GM23338 (cell line): ENCODE measurements at regions not wholly inside any gene's neighbourhood (a gene's known extent, or its start where the extent isn't known, plus 50 kb on each side); places are given as distances from the start of the nearest gene placed in this dataset.
A peak's percentile ranks its signal among the peaks of the same experiment; 100 is the strongest.

ENCODE experiments used
- CREB1 ChIP-seq: fragments of 250-450 bp; sonication (Bioruptor Pico); IDR thresholded peaks from 2 replicates; pipeline ENCODE4 v1.5.0; 2020; ENCODE audit warnings: low read depth, mild to moderate bottlenecking, moderate library complexity
- EZH2 ChIP-seq: fragments of 200-600 bp; sonication (generic); IDR thresholded peaks from one replicate; pipeline ENCODE4 v1.8.0; 2017; ENCODE audit warnings: antibody characterized with exemption, mild to moderate bottlenecking, low read depth; ENCODE audit not compliant: unreplicated experiment
- EZH2phosphoT487 ChIP-seq: fragments of 200-600 bp; sonication (generic); IDR thresholded peaks from one replicate; pipeline ENCODE4 v1.8.1; 2018; ENCODE audit warnings: antibody characterized with exemption; ENCODE audit not compliant: unreplicated experiment
- JUNB ChIP-seq: IDR thresholded peaks from one replicate; pipeline ENCODE4 v1.6.1; 2016; ENCODE audit warnings: antibody characterized with exemption; ENCODE audit not compliant: unreplicated experiment
- NANOG ChIP-seq: IDR thresholded peaks from 2 replicates; pipeline ENCODE4 v1.6.1; 2016; ENCODE audit warnings: antibody characterized with exemption, borderline replicate concordance
- POLR2AphosphoS5 ChIP-seq: IDR thresholded peaks from 2 replicates; pipeline ENCODE4 v1.6.1; 2016; ENCODE audit warnings: antibody characterized with exemption, low read depth
- STAT1 ChIP-seq: IDR thresholded peaks from one replicate; pipeline ENCODE4 v1.6.1; 2016; ENCODE audit warnings: antibody characterized with exemption; ENCODE audit not compliant: unreplicated experiment
- ZNF114 ChIP-seq: fragments of 250-450 bp; sonication (Bioruptor Pico); IDR thresholded peaks from 2 replicates; pipeline ENCODE4 v1.5.0; 2020; ENCODE audit warnings: mild to moderate bottlenecking, moderate library complexity
- TF ChIP-seq, protein P1 (sequence below), 2 experiments: fragments of 200-600 bp in 1 of 2; sonication (generic) in 1 of 2; conservative IDR thresholded peaks; 2 replicates each; pipeline versions ENCODE4 v1.5.1 to v1.6.1; 2016 to 2017; ENCODE audit warnings: antibody characterized with exemption in 2 of 2, low read depth in 2 of 2, mild to moderate bottlenecking in 2 of 2, moderate library complexity in 1 of 2
- TF ChIP-seq, protein P2 (sequence below): IDR thresholded peaks from one replicate; pipeline ENCODE4 v1.6.1; 2018; ENCODE audit warnings: antibody characterized with exemption; ENCODE audit not compliant: unreplicated experiment

DNA sequence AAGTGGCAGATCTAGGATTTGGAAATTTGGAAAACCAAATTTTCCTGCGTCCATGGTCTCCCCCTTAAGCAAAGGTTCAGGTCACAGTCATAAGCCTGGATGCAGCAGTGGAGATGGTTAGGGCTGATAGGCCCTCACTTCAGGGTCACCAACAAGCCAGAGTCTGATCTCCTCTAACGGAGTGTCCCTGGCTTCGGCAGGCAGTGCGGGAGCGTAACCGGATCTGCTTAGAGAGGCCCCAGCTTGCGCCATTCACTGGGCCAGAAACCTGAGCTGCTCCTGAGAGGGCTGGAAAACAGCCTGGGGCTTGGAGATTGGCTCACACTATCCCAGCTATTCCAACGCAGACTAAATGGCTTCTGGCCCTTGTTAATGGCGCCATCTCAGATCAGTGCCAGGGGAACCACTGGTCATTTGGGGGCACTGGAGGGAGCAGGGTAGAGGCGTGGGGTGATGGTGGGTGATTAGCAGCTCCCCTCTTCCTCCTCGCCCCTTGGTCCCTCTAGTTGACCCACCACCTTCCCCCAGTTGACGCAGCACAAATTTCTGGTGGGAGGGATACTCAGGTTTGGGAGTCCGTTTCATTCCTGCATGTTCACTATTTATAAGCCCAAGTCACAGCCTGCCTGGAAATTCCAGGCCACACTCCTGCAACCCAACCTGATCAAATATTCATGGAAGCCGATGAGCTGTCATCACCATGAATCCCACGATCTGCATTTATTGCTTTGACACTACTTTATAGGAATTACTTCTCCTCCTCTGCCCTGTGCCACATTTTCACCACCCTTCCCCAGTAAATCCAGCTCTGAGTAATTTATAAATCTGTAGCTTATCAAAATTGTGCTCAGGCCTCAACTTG is 134.6 kb upstream of the CPEB4 start:
- TF ChIP-seq, protein P1, sequence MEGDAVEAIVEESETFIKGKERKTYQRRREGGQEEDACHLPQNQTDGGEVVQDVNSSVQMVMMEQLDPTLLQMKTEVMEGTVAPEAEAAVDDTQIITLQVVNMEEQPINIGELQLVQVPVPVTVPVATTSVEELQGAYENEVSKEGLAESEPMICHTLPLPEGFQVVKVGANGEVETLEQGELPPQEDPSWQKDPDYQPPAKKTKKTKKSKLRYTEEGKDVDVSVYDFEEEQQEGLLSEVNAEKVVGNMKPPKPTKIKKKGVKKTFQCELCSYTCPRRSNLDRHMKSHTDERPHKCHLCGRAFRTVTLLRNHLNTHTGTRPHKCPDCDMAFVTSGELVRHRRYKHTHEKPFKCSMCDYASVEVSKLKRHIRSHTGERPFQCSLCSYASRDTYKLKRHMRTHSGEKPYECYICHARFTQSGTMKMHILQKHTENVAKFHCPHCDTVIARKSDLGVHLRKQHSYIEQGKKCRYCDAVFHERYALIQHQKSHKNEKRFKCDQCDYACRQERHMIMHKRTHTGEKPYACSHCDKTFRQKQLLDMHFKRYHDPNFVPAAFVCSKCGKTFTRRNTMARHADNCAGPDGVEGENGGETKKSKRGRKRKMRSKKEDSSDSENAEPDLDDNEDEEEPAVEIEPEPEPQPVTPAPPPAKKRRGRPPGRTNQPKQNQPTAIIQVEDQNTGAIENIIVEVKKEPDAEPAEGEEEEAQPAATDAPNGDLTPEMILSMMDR (conservative IDR thresholded peaks at IDR 0.05; ENCODE audit: low read depth in 2 of 2): no peak
- no peak for TF ChIP-seq EZH2phosphoT487
- TF ChIP-seq POLR2AphosphoS5: no peak
- TF ChIP-seq JUNB: no peak
- TF ChIP-seq, protein P2, sequence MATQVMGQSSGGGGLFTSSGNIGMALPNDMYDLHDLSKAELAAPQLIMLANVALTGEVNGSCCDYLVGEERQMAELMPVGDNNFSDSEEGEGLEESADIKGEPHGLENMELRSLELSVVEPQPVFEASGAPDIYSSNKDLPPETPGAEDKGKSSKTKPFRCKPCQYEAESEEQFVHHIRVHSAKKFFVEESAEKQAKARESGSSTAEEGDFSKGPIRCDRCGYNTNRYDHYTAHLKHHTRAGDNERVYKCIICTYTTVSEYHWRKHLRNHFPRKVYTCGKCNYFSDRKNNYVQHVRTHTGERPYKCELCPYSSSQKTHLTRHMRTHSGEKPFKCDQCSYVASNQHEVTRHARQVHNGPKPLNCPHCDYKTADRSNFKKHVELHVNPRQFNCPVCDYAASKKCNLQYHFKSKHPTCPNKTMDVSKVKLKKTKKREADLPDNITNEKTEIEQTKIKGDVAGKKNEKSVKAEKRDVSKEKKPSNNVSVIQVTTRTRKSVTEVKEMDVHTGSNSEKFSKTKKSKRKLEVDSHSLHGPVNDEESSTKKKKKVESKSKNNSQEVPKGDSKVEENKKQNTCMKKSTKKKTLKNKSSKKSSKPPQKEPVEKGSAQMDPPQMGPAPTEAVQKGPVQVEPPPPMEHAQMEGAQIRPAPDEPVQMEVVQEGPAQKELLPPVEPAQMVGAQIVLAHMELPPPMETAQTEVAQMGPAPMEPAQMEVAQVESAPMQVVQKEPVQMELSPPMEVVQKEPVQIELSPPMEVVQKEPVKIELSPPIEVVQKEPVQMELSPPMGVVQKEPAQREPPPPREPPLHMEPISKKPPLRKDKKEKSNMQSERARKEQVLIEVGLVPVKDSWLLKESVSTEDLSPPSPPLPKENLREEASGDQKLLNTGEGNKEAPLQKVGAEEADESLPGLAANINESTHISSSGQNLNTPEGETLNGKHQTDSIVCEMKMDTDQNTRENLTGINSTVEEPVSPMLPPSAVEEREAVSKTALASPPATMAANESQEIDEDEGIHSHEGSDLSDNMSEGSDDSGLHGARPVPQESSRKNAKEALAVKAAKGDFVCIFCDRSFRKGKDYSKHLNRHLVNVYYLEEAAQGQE: no peak
- TF ChIP-seq NANOG: no peak
- TF ChIP-seq CREB1: no peak
- TF ChIP-seq ZNF114 (CRISPR knock-in tag): 0 out of 2 replicates have a peak, but pooled peaks have one; percentile 44
- no peak for TF ChIP-seq EZH2
- no peak for TF ChIP-seq STAT1
